Breast epithelium (tissue), 4 donors: ENCODE measurements at regions not wholly inside any gene's neighbourhood (a gene's known extent, or its start where the extent isn't known, plus 50 kb on each side); places are given as distances from the start of the nearest gene placed in this dataset.

ENCODE experiments used
- DNase-seq, 2 donors: peaks; one replicate each; pipeline ENCODE4 v3.0.0-alpha.2; 2019; ENCODE audit warnings: low spot score in 2 of 2
- H3K27ac ChIP-seq, 2 donors: fragments of 200-600 bp; sonication (generic) in 1 of 2; one replicate each; pipeline ENCODE4 v1.5.1; 2016 to 2019; ENCODE audit warnings: mild to moderate bottlenecking in 1 of 2
- H3K27me3 ChIP-seq, 2 donors: fragments of 200-600 bp; sonication (generic) in 1 of 2; one replicate each; pipeline versions ENCODE4 v1.5.1 to v1.6.0; 2017 to 2019; ENCODE audit warnings: control low read depth in 1 of 2, mild to moderate bottlenecking in 1 of 2
- H3K36me3 ChIP-seq: fragments of 200-600 bp; one replicate; pipeline ENCODE4 v1.5.1; 2019
- H3K4me1 ChIP-seq, 2 donors: fragments of 200-600 bp; sonication (generic); one replicate each; pipeline ENCODE4 v1.5.1; 2016 to 2019; ENCODE audit warnings: control low read depth in 1 of 2
- H3K4me3 ChIP-seq, 3 donors: fragments of 200-600 bp; sonication (generic); 1 replicate in 2 of 3; 2 replicates in 1 of 3; pipeline ENCODE4 v1.5.1; 2016 to 2019; ENCODE audit warnings: mild to moderate bottlenecking in 3 of 3, moderate library complexity in 2 of 3
- H3K9me3 ChIP-seq, 2 donors: fragments of 200-600 bp; sonication (generic) in 1 of 2; one replicate each; pipeline ENCODE4 v1.5.1; 2016 to 2019; ENCODE audit warnings: control low read depth in 1 of 2
- POLR2A ChIP-seq: fragments of 450-650 bp; IDR thresholded peaks from one replicate; pipeline ENCODE4 v1.6.1; 2016; ENCODE audit warnings: antibody characterized with exemption, mild to moderate bottlenecking, moderate library complexity
- POLR2AphosphoS5 ChIP-seq, 3 donors: sonication (generic); formaldehyde crosslinking; IDR thresholded peaks; one replicate each; pipeline ENCODE4 v1.6.1; 2017; ENCODE audit warnings: antibody characterized with exemption in 3 of 3
- intact Hi-C: fragments of 100-400 bp; cut with DNase I; formaldehyde crosslinking; loops from one replicate; pipeline ENCODE4 v1.15.1; 2023; ENCODE audit warnings: low total_unique reads
- TF ChIP-seq, protein P1 (sequence below), 3 donors: fragments of 450-650 bp; IDR thresholded peaks; one replicate each; pipeline ENCODE4 v1.5.1; 2016 to 2017; ENCODE audit warnings: antibody characterized with exemption in 3 of 3, mild to moderate bottlenecking in 3 of 3, moderate library complexity in 3 of 3

DNA sequence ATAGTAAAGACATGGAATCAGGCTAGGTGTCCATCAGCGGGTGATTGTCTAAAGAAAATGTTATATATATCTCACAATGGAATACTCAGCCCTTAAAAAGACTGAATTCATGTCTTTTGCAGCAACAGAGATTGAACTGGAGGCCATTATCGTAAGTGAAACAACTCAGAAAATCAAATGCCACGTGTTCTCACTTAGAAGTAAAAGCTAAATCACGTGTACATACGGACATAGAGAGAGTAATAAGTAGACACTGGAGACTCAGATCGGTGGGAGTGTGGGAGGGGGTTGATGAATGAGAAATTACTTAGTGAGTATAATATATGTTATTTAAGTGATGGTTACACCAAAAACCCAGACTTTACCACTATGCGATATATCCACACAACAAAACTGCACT is 266.3 kb upstream of the PPFIA2 start:
- H3K27me3 ChIP-seq = no peaks in the 10 kb centered on the region
- H3K4me1 ChIP-seq = no peaks in the 10 kb centered on the region
- TF ChIP-seq POLR2A (no peak), POLR2AphosphoS5 (IDR thresholded peaks at IDR 0.05) (no peak)
- TF ChIP-seq, protein P1, sequence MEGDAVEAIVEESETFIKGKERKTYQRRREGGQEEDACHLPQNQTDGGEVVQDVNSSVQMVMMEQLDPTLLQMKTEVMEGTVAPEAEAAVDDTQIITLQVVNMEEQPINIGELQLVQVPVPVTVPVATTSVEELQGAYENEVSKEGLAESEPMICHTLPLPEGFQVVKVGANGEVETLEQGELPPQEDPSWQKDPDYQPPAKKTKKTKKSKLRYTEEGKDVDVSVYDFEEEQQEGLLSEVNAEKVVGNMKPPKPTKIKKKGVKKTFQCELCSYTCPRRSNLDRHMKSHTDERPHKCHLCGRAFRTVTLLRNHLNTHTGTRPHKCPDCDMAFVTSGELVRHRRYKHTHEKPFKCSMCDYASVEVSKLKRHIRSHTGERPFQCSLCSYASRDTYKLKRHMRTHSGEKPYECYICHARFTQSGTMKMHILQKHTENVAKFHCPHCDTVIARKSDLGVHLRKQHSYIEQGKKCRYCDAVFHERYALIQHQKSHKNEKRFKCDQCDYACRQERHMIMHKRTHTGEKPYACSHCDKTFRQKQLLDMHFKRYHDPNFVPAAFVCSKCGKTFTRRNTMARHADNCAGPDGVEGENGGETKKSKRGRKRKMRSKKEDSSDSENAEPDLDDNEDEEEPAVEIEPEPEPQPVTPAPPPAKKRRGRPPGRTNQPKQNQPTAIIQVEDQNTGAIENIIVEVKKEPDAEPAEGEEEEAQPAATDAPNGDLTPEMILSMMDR (IDR thresholded peaks at IDR 0.05) = no peak
- no peaks in the 10 kb centered on the region for H3K9me3 ChIP-seq
- H3K36me3 ChIP-seq = no peaks in the 10 kb centered on the region
- no peak overlapping the region for H3K4me3 ChIP-seq
- no peak overlapping the region for H3K27ac ChIP-seq
- intact Hi-C loops = no loop called here
- DNase-seq = no peak

DNA sequence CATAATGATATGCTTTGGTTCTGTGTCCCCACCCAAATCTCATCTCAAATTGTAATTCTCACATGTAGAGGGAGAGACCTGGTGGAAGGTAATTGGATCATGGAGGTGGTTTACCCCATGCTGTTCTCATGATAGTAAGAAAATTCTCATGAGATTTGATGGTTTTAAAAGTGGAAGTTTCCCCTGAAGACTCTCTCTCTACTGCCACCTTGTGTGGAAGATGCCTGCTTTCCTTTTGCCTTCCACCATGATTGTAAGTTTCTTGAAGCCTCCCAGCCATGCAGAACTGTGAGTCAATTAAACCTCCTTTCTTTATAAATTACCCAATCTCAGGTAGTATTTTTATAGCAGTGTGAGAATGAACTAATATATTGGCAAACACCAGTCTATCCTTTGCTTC is 260.4 kb upstream of the PPFIA2 start:
- no peaks in the 10 kb centered on the region for H3K4me1 ChIP-seq
- DNase-seq = no peak
- intact Hi-C loops = no loop called here
- H3K27me3 ChIP-seq = no peaks in the 10 kb centered on the region
- TF ChIP-seq POLR2AphosphoS5 (IDR thresholded peaks at IDR 0.05) = no peak
- TF ChIP-seq POLR2A = no peak
- TF ChIP-seq, protein P1 (IDR thresholded peaks at IDR 0.05) = no peak
- H3K27ac ChIP-seq = no peak overlapping the region
- H3K36me3 ChIP-seq = no peaks in the 10 kb centered on the region
- peaks cover 4 to 11% of the 10 kb centered on the region in 2 donors for H3K9me3 ChIP-seq
- H3K4me3 ChIP-seq = no peak overlapping the region

DNA sequence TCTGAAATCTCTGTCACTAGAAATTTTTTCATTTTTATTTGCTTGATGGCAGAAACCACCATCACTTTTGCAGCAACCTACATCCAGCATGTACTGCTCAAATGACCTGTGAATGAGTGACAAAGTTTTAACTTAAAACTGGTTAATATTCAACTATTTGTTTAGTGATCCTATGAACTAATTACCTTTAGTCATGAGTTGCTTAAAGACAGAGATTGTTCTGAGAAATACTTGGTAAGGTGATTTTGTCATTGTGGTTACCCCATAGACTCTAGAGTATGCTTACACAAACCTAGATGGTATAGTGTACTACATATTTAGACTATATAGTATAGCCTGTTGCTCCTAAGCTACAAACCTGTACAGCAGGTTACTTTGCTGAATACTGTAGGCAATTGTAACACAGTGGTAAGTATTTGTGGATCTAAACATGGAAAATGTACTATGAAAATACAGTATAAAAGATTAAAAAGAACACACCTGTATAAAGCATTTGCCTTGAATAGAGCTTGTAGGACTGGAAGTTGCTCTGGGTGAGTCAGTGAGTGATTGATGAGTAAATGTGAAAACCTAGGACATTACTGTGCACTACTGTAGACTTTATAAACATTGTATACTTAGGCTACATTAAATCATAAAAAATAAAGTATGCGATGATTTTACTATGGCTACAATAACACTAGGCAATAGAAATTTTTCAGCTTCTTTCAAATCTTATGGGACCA is 256.6 kb upstream of the PPFIA2 start:
- Histone ChIP-seq H3K27me3 (no peaks in the 10 kb centered on the region), H3K4me3 (no peak overlapping the region), H3K27ac (no peak overlapping the region), H3K36me3 (no peaks in the 10 kb centered on the region), H3K4me1 (no peaks in the 10 kb centered on the region), H3K9me3 (peaks cover 4 to 11% of the 10 kb centered on the region in 2 donors)
- DNase-seq = no peak
- intact Hi-C loops = no loop called here
- TF ChIP-seq POLR2A (no peak), POLR2AphosphoS5 (IDR thresholded peaks at IDR 0.05) (no peak)
- TF ChIP-seq, protein P1 (IDR thresholded peaks at IDR 0.05) = no peak

DNA sequence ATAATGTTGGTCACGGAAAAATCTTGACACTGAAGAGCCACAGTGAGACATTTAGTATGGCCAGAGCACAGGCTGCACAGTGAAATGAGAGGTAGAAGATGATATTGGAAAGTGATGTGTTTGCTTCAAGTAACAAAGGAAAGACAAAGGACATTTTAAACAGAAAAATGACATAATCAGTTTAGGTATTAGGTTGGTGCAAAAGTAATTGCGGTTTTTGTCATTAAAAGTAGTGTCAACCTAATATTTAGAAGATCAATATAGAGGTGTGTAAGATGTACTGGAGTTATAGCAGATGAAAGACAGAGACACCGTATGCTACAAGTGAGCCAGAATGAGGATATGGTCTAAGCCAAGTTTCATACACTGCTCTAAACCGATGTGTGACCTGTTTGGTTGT is 253.0 kb upstream of the PPFIA2 start:
- no peaks in the 10 kb centered on the region for H3K36me3 ChIP-seq
- no peak overlapping the region for H3K4me3 ChIP-seq
- H3K27ac ChIP-seq = no peak overlapping the region
- no peak for DNase-seq
- no peaks in the 10 kb centered on the region for H3K9me3 ChIP-seq
- TF ChIP-seq, protein P1 (IDR thresholded peaks at IDR 0.05) = no peak
- TF ChIP-seq POLR2A (no peak), POLR2AphosphoS5 (IDR thresholded peaks at IDR 0.05) (no peak)
- intact Hi-C loops = no loop called here
- no peaks in the 10 kb centered on the region for H3K4me1 ChIP-seq
- H3K27me3 ChIP-seq = no peaks in the 10 kb centered on the region

DNA sequence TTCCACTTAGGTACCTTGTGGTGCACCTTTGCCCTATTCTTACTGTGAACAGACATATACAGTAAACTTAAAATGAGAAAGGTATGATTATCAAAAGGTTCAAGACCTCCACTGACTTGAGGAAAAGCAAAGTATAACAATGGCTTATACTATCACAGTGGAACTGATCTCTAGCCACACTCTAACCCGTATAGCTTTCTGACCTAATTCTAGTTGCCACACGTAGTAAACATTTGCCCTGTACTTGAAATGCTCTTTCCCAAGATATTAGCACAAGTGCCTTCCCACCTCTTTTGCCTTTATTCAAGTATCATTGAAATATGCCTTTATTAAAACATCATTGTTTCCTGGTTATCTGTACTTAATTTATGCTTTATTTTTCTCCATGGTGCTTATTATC is 250.4 kb upstream of the PPFIA2 start:
- Histone ChIP-seq H3K9me3 (no peaks in the 10 kb centered on the region), H3K4me3 (no peak overlapping the region), H3K27me3 (no peaks in the 10 kb centered on the region), H3K27ac (no peak overlapping the region), H3K4me1 (no peaks in the 10 kb centered on the region), H3K36me3 (no peaks in the 10 kb centered on the region)
- DNase-seq = no peak
- TF ChIP-seq, protein P1 (IDR thresholded peaks at IDR 0.05) = no peak
- TF ChIP-seq POLR2A = no peak
- no peak for TF ChIP-seq POLR2AphosphoS5 (IDR thresholded peaks at IDR 0.05)
- intact Hi-C loops = no loop called here
